ENCODE measurements at regions not wholly inside any gene's neighbourhood (a gene's known extent, or its start where the extent isn't known, plus 50 kb on each side); places are given as distances from the start of the nearest gene placed in this dataset.

DNA sequence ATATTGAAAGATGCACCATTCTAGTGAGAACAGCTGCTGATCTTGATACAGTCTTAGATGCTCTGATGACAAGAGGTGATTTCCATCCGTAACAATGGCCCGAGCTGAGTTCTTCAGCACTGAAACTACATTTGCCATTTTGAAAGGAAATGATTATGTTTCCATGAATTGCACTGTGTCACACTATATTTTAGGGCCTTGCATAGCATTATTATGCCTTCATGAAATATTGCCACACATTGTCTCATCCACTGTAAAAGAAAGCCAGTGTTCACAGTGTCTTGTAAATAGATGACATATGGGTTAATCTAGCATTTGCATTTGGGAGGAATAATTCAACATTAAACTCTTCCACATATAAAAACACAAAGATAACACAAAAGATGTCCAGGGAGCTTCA is 438.3 kb upstream of the PSMD7 start:
- 96% methylated on average over 2 of the region's 2 CpGs for WGBS
- H3K4me1 ChIP-seq (ENCODE audit: insufficient read depth, low read length): peaks cover 12% of the 10 kb centered on the region

DNA sequence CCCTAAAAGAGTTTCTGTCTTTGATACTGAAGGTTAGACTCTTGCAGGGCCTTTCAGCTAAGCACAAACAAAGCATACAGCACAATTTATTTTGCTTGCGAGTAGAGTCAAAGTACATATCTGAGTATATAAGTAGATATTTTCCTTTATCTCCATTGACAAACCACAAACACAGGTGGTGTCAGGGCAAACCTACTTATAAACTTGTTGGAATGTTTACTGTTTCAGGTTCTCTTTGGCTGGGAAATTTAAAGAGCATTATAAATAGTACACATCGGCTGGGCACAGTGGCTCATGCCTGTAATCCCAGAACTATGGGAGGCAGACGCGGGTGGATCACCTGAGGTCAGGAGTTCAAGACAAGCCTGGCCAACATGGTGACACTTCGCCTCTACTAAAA is 442.6 kb upstream of the PSMD7 start:
- Histone ChIP-seq H3K27ac (ENCODE audit: low read depth, low read length) (no peak overlapping the region), H3K36me3 (ENCODE audit: insufficient read depth, low read length) (no peaks in the 10 kb centered on the region), H3K4me1 (ENCODE audit: insufficient read depth, low read length) (no peaks in the 10 kb centered on the region), H3K27me3 (ENCODE audit: insufficient read depth, low read length) (no peaks in the 10 kb centered on the region), H3K4me3 (ENCODE audit: low read length) (no peak overlapping the region), H3K9me3 (ENCODE audit: insufficient read depth, low read depth, low read length) (no peaks in the 10 kb centered on the region), H3K9ac (ENCODE audit: low read depth, low read length) (no peak overlapping the region)
- WGBS: 95% methylated on average over 4 of the region's 5 CpGs

More for the DNA sequence above, 438.3 kb upstream of the PSMD7 start:
- Histone ChIP-seq H3K4me3 (ENCODE audit: low read length) (no peak overlapping the region), H3K36me3 (ENCODE audit: insufficient read depth, low read length) (no peaks in the 10 kb centered on the region), H3K27me3 (ENCODE audit: insufficient read depth, low read length) (no peaks in the 10 kb centered on the region), H3K9ac (ENCODE audit: low read depth, low read length) (no peak overlapping the region), H3K27ac (ENCODE audit: low read depth, low read length) (no peak overlapping the region), H3K9me3 (ENCODE audit: insufficient read depth, low read depth, low read length) (no peaks in the 10 kb centered on the region)

DNA sequence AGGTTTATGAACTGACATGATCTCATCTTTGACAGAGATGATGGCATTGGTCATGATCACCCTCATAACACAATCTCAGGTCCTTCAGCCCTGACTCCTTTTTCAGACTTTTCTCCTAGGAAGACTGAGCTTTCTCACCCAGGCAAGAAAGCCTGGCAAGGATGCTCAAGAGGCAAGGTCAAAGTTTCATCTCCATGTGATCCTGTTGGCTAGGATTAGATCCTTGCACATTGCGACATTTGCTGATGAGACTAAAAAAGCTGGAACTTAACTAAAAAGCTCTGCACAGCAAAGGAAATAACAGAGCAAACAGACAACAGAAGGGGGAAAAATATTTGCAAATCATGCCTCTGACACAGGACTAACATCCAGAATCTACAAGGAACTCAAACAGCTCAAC is 444.1 kb upstream of the PSMD7 start:
- Histone ChIP-seq H3K9ac (ENCODE audit: low read depth, low read length) (no peak overlapping the region), H3K27ac (ENCODE audit: low read depth, low read length) (no peak overlapping the region), H3K9me3 (ENCODE audit: insufficient read depth, low read depth, low read length) (no peaks in the 10 kb centered on the region), H3K4me3 (ENCODE audit: low read length) (no peak overlapping the region), H3K27me3 (ENCODE audit: insufficient read depth, low read length) (no peaks in the 10 kb centered on the region), H3K36me3 (ENCODE audit: insufficient read depth, low read length) (no peaks in the 10 kb centered on the region), H3K4me1 (ENCODE audit: insufficient read depth, low read length) (no peaks in the 10 kb centered on the region)
- 89% methylated on average over 1 of the region's 1 CpG for WGBS

DNA sequence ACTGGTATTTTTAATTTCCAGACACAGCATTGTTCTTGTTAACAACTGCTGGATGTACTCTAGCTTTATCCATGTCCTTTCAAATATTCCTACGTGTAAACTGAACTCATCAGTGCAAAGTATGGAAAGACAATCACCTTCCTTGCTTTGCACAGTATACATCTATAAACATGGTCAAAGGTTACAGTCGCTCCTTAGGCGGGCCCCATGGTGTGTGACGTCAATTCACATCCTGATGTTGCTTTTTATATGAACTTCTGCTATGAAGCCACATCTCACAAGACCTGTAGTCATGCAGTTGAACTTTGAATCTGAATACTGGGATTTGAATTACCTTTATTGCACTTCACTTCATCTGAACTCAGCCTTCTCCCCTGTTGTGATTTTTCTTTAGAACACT is 447.6 kb upstream of the PSMD7 start:
- 84% methylated on average over 4 of the region's 4 CpGs for WGBS
- no peaks in the 10 kb centered on the region for H3K9me3 ChIP-seq (ENCODE audit: insufficient read depth, low read depth, low read length)
- no peak overlapping the region for H3K4me3 ChIP-seq (ENCODE audit: low read length)
- H3K4me1 ChIP-seq (ENCODE audit: insufficient read depth, low read length): no peaks in the 10 kb centered on the region
- no peak overlapping the region for H3K27ac ChIP-seq (ENCODE audit: low read depth, low read length)
- H3K27me3 ChIP-seq (ENCODE audit: insufficient read depth, low read length): no peaks in the 10 kb centered on the region
- H3K36me3 ChIP-seq (ENCODE audit: insufficient read depth, low read length): no peaks in the 10 kb centered on the region
- H3K9ac ChIP-seq (ENCODE audit: low read depth, low read length): no peak overlapping the region

DNA sequence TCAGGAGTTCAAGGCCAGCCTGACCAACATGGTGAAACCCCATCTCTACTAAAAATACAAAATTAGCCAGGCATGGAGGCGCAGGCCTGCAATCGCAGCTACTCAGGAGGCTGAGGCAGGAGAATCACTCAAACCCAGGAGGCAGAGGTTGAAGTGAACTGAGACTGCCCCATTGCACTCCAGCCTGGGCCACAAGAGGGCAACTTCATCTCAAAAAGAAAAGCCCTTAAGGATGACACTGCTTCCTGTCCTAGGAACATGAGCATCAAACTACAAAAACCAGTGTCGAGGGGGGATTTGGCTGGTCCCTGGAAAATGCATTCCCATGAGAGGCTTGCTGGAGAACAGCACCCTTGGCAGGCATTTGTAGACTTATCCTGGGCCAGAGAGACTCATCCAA is 449.5 kb upstream of the PSMD7 start:
- WGBS: 94% methylated on average over 3 of the region's 3 CpGs
- Histone ChIP-seq H3K4me3 (ENCODE audit: low read length) (no peak overlapping the region), H3K9me3 (ENCODE audit: insufficient read depth, low read depth, low read length) (no peaks in the 10 kb centered on the region), H3K27me3 (ENCODE audit: insufficient read depth, low read length) (no peaks in the 10 kb centered on the region), H3K36me3 (ENCODE audit: insufficient read depth, low read length) (no peaks in the 10 kb centered on the region), H3K9ac (ENCODE audit: low read depth, low read length) (no peak overlapping the region), H3K27ac (ENCODE audit: low read depth, low read length) (no peak overlapping the region), H3K4me1 (ENCODE audit: insufficient read depth, low read length) (no peaks in the 10 kb centered on the region)

DNA sequence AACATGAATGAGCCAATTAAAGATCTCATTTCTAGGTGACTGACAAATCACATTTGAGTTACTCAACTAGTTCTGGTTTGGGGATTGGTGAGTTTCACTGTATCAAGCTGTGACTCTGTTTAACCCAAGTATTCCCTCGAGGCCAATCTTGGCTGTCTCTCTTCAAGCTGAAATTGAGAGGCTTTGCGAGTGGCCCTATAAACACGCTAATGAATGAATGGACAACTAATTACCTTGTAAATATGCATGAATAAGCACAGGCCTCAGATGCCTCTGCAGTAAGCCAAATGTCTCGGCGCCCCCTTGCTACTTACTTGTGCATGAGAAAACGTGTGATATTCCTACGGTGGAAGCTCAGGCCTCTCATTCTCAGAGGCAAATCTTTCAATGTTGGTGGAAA is 450.3 kb upstream of the PSMD7 start:
- no peaks in the 10 kb centered on the region for H3K9me3 ChIP-seq (ENCODE audit: insufficient read depth, low read depth, low read length)
- H3K27ac ChIP-seq (ENCODE audit: low read depth, low read length): no peak overlapping the region
- H3K36me3 ChIP-seq (ENCODE audit: insufficient read depth, low read length): no peaks in the 10 kb centered on the region
- no peaks in the 10 kb centered on the region for H3K27me3 ChIP-seq (ENCODE audit: insufficient read depth, low read length)
- no peak overlapping the region for H3K4me3 ChIP-seq (ENCODE audit: low read length)
- no peaks in the 10 kb centered on the region for H3K4me1 ChIP-seq (ENCODE audit: insufficient read depth, low read length)
- H3K9ac ChIP-seq (ENCODE audit: low read depth, low read length): no peak overlapping the region
- 70% methylated on average over 7 of the region's 7 CpGs for WGBS

DNA sequence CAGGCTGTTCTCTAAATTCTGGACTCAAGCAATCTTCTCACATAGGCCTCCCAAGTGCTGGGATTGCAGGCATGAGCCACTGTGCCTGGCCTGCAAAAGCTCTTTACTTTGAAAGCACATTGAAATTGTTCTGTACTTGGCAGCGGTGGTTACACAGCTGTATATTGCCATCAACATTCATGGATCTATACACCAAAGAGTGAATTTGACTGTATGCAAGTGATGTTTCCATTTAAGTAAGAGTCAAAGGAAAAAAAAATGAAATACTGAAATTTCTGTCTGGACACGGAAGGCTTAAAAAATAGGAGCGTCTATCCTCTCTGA is 450.6 kb upstream of the PSMD7 start:
- H3K9ac ChIP-seq (ENCODE audit: low read depth, low read length): no peak overlapping the region
- whole genome bisulfite sequencing: 96% methylated on average over 3 of the region's 3 CpGs

DNA sequence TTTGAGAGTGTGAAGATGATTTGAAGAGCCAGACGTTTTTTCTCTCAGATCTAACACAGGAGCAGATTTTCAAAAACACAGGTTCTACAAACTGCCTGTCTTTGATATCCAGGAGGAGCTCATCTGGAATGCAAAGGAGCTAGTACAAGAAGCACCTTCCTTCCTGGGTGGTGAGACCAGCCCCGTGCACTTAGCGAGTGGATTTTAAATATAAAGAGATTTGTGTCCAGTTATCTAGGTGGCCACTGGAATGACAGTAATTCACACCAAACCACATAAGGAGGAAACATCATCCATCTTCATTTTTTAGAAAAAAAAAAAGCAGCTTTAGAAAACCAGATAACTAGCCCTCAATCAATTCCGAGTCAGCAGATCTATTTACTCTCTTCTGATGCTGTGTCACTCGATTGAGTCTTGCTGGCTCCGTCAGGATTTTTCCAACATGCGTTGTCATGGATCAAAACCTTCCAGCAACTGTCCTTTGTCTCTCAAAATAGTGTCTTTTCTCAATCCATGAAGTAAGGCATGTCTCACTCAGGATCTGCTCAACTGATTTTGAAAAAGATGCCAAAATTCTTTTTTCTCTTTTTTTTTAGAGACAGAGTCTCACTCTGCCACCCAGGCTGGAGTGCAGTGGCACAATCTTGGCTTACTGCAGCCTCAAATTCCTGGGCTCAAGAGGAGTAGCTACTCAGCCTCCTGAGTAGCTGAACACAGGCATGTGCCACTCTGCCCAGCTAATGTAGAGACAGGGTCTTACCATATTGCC is 451.2 kb upstream of the PSMD7 start:
- Histone ChIP-seq H3K9ac (ENCODE audit: low read depth, low read length) (no peak overlapping the region), H3K4me3 (ENCODE audit: low read length) (no peak overlapping the region), H3K9me3 (ENCODE audit: insufficient read depth, low read depth, low read length) (no peaks in the 10 kb centered on the region), H3K36me3 (ENCODE audit: insufficient read depth, low read length) (no peaks in the 10 kb centered on the region), H3K4me1 (ENCODE audit: insufficient read depth, low read length) (no peaks in the 10 kb centered on the region), H3K27me3 (ENCODE audit: insufficient read depth, low read length) (no peaks in the 10 kb centered on the region), H3K27ac (ENCODE audit: low read depth, low read length) (no peak overlapping the region)
- 95% methylated on average over 7 of the region's 7 CpGs for WGBS

More for the DNA sequence above, 450.6 kb upstream of the PSMD7 start:
- no peaks in the 10 kb centered on the region for H3K9me3 ChIP-seq (ENCODE audit: insufficient read depth, low read depth, low read length)
- no peak overlapping the region for H3K27ac ChIP-seq (ENCODE audit: low read depth, low read length)
- H3K4me1 ChIP-seq (ENCODE audit: insufficient read depth, low read length): no peaks in the 10 kb centered on the region
- H3K4me3 ChIP-seq (ENCODE audit: low read length): no peak overlapping the region
- H3K27me3 ChIP-seq (ENCODE audit: insufficient read depth, low read length): no peaks in the 10 kb centered on the region
- no peaks in the 10 kb centered on the region for H3K36me3 ChIP-seq (ENCODE audit: insufficient read depth, low read length)

DNA sequence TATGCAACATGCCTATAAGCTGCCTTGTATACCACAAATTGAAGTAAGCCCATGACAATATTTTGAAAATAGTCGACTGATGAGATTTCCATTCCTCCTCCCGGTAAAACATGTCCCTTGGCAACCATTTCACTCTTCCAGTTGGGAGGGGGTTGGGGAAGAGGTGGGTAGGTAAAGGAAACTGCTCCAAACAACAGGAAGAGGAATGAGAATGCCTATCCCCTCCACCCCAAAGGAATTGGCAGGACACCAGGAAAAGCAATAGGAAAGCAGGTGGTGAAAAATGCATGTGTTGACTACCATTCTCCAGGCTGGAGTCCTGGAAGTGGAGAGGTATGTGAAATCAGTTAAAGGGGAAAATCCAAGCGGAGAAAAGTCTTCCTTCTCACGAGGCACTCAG is 455.9 kb upstream of the PSMD7 start:
- H3K4me1 ChIP-seq (ENCODE audit: insufficient read depth, low read length): no peaks in the 10 kb centered on the region
- H3K4me3 ChIP-seq (ENCODE audit: low read length): no peak overlapping the region
- no peak overlapping the region for H3K27ac ChIP-seq (ENCODE audit: low read depth, low read length)
- WGBS: 85% methylated on average over 3 of the region's 4 CpGs
- no peaks in the 10 kb centered on the region for H3K36me3 ChIP-seq (ENCODE audit: insufficient read depth, low read length)
- H3K9ac ChIP-seq (ENCODE audit: low read depth, low read length): no peak overlapping the region
- 0 out of 2 replicates have a peak, but pooled peaks cover 5% of the 10 kb centered on the region for H3K9me3 ChIP-seq (ENCODE audit: insufficient read depth, low read depth, low read length)
- H3K27me3 ChIP-seq (ENCODE audit: insufficient read depth, low read length): no peaks in the 10 kb centered on the region

DNA sequence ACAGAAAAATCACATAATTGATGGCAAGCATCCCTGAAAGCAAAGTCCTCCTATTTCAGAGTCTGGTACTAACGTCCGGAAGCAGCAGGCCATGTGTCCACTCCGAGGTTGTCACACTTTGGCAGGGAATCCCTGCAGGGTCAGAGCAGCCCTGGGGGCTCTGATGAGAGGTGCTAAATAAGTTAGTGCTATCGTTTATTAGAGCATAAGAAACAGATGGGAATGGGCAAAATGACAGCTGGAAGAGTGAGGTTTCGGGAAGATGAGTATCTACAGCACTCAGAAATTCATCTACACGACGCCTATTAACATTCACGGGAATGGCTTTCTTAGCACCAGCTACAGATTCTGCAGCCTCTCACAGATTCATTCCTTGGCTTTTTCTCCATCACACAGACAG is 465.4 kb upstream of the PSMD7 start:
- Histone ChIP-seq H3K36me3 (ENCODE audit: insufficient read depth, low read length) (no peaks in the 10 kb centered on the region), H3K27ac (ENCODE audit: low read depth, low read length) (no peak overlapping the region), H3K9ac (ENCODE audit: low read depth, low read length) (no peak overlapping the region), H3K27me3 (ENCODE audit: insufficient read depth, low read length) (no peaks in the 10 kb centered on the region), H3K4me3 (ENCODE audit: low read length) (no peak overlapping the region), H3K9me3 (ENCODE audit: insufficient read depth, low read depth, low read length) (no peaks in the 10 kb centered on the region), H3K4me1 (ENCODE audit: insufficient read depth, low read length) (no peaks in the 10 kb centered on the region)
- 97% methylated on average over 8 of the region's 8 CpGs for WGBS

DNA sequence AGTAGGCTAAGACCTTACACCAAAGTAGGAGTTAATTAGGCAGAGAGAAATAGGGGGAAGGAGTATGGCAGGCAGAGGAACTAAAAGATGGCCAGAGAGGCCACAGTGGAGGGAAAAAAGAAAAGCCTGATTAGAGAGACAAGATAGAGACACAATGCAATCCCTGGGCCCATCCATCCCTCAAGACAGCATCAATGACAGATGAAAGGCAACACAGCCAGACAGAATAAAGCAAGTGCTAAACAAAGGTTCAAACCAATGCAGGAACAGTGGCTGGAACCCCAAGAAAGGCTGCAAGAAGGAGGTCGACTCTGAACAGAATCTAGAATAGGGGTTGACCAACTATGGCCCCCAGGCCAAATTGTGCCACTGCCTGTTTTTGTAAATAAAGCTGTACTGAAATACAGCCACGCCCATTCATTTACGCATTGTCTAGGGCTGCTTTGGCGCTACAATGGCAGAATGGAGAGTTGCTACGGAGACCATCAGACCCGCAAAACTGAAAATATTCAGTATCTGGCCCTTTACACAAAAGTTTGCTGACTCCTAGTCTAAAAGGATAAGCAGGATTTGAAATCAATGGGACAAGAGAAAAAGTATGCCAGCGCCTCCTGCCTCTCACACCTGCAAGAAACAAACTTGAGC is 473.3 kb upstream of the PSMD7 start:
- no peaks in the 10 kb centered on the region for H3K36me3 ChIP-seq (ENCODE audit: insufficient read depth, low read length)
- no peaks in the 10 kb centered on the region for H3K27me3 ChIP-seq (ENCODE audit: insufficient read depth, low read length)
- H3K9ac ChIP-seq (ENCODE audit: low read depth, low read length): no peak overlapping the region
- H3K27ac ChIP-seq (ENCODE audit: low read depth, low read length): no peak overlapping the region
- no peaks in the 10 kb centered on the region for H3K9me3 ChIP-seq (ENCODE audit: insufficient read depth, low read depth, low read length)
- H3K4me3 ChIP-seq (ENCODE audit: low read length): no peak overlapping the region
- H3K4me1 ChIP-seq (ENCODE audit: insufficient read depth, low read length): no peaks in the 10 kb centered on the region
- WGBS: 95% methylated on average over 7 of the region's 7 CpGs
